H1 (cell line): ENCODE measurements at regions not wholly inside any gene's neighbourhood (a gene's known extent, or its start where the extent isn't known, plus 50 kb on each side); places are given as distances from the start of the nearest gene placed in this dataset.

Source experiments
- CTCF ChIA-PET: fragments of 300-600 bp; sonication (Branson Sonifier 250); formaldehyde crosslinking; loops from one replicate; lab custom pipeline; 2021; ENCODE audit not compliant: partially characterized antibody; lab: Charles Lee
- POLR2A ChIA-PET: fragments of 300-600 bp; sonication (Branson Sonifier 250); formaldehyde crosslinking; loops from one replicate; lab custom pipeline; 2021; ENCODE audit warnings: inconsistent platforms; ENCODE audit not compliant: partially characterized antibody; lab: Charles Lee
- DNase-seq, 2 experiments: peaks; one replicate each; pipeline versions ENCODE4 v3.0.0 to v3.0.0-alpha.2; 2010 to 2022; ENCODE audit warnings: low spot score in 2 of 2, low read depth in 1 of 2, mixed read lengths in 1 of 2
- FAIRE-seq: peaks from 2 replicates; lab custom pipeline; 2011; peaks lifted over from hg19 to GRCh38; lab: Jason Lieb, UNC
- H2AFZ ChIP-seq: 2 replicates; pipeline ENCODE4 v1.8.1; 2012; ENCODE audit warnings: low read length, inconsistent platforms
- H2AK5ac ChIP-seq: 2 replicates; pipeline ENCODE4 v1.6.1; 2013; ENCODE audit warnings: low read depth, low read length
- H2BK120ac ChIP-seq: replicated peaks from 2 replicates; pipeline ENCODE3; 2013; ENCODE audit warnings: low read depth, low read length, inconsistent platforms
- H2BK12ac ChIP-seq: 2 replicates; pipeline ENCODE4 v1.6.1; 2013; ENCODE audit warnings: low read depth, low read length
- H2BK15ac ChIP-seq: 2 replicates; pipeline ENCODE4 v1.6.1; 2013; ENCODE audit warnings: low read length
- H2BK20ac ChIP-seq: 2 replicates; pipeline ENCODE4 v1.6.1; 2013; ENCODE audit warnings: low read length
- H2BK5ac ChIP-seq: 2 replicates; pipeline ENCODE4 v1.6.1; 2013; ENCODE audit warnings: low read depth, low read length
- H3K14ac ChIP-seq: 2 replicates; pipeline ENCODE4 v1.6.1; 2013; ENCODE audit warnings: inconsistent platforms; ENCODE audit not compliant: insufficient read length
- H3K18ac ChIP-seq: 2 replicates; pipeline ENCODE4 v1.6.1; 2013; ENCODE audit warnings: low read length; ENCODE audit errors: extremely low read depth
- H3K23ac ChIP-seq: 2 replicates; pipeline ENCODE4 v1.6.1; 2013; ENCODE audit warnings: inconsistent platforms; ENCODE audit not compliant: insufficient read length
- H3K23me2 ChIP-seq: 2 replicates; pipeline ENCODE4 v1.6.1; 2013; ENCODE audit warnings: low read depth, low read length
- H3K27ac ChIP-seq: 2 replicates; pipeline ENCODE4 v1.6.1; 2011; ENCODE audit warnings: low read depth, low read length, inconsistent platforms
- H3K27me3 ChIP-seq, 4 experiments: replicated peaks in 1 of 4; 1 replicate in 1 of 4; 2 replicates in 3 of 4; pipeline versions ENCODE4 v1.6.1 to v1.8.1; 2011 to 2013; ENCODE audit warnings: low read length in 3 of 4, mild to moderate bottlenecking in 3 of 4, inconsistent platforms in 2 of 4, mixed read lengths in 2 of 4, moderate library complexity in 1 of 4; ENCODE audit not compliant: control insufficient read depth in 3 of 4, insufficient read depth in 3 of 4; ENCODE audit errors: extremely low read depth in 1 of 4
- H3K36me3 ChIP-seq, 4 experiments: 2 replicates each; pipeline versions ENCODE4 v1.6.1 to v1.8.1; 2011 to 2013; ENCODE audit warnings: mild to moderate bottlenecking in 4 of 4, low read length in 3 of 4, moderate library complexity in 2 of 4, control low read depth in 1 of 4, inconsistent platforms in 1 of 4; ENCODE audit not compliant: insufficient read depth in 4 of 4, control insufficient read depth in 2 of 4
- H3K4ac ChIP-seq: replicated peaks from 2 replicates; pipeline ENCODE3; 2013; ENCODE audit warnings: low read length, low read depth, mixed read lengths, inconsistent platforms; ENCODE audit not compliant: insufficient read length
- H3K4me1 ChIP-seq, 4 experiments: replicated peaks in 1 of 4; 1 replicate in 1 of 4; 2 replicates in 3 of 4; pipeline versions ENCODE4 v1.6.1 to v1.8.1; 2011 to 2013; ENCODE audit warnings: low read length in 3 of 4, inconsistent platforms in 2 of 4, mixed read lengths in 1 of 4; ENCODE audit not compliant: insufficient read depth in 4 of 4, control insufficient read depth in 3 of 4
- H3K4me2 ChIP-seq, 2 experiments: 2 replicates each; pipeline versions ENCODE4 v1.6.1 to v1.8.1; 2011 to 2013; ENCODE audit warnings: low read depth in 2 of 2, low read length in 2 of 2, control low read depth in 1 of 2, inconsistent platforms in 1 of 2, mild to moderate bottlenecking in 1 of 2; ENCODE audit not compliant: insufficient read depth in 1 of 2
- H3K4me3 ChIP-seq, 4 experiments: fragments of 200-600, 300-600 bp in 1 of 4; sonication (generic), shearing (Covaris generic), sonication (Bioruptor Twin) in 1 of 4; 2 replicates each; pipeline versions ENCODE4 v1.5.1 to v1.8.1; 2011 to 2016; ENCODE audit warnings: low read length in 4 of 4, low read depth in 3 of 4, control low read depth in 2 of 4, inconsistent platforms in 2 of 4, mild to moderate bottlenecking in 2 of 4, mixed read lengths in 1 of 4, moderate library complexity in 1 of 4; ENCODE audit not compliant: insufficient read depth in 2 of 4; ENCODE audit errors: extremely low read depth in 1 of 4
- H3K56ac ChIP-seq: replicated peaks from 2 replicates; pipeline ENCODE3; 2013; ENCODE audit warnings: low read depth, mild to moderate bottlenecking, mixed read lengths, low read length, inconsistent platforms; ENCODE audit not compliant: insufficient read length
- H3K79me1 ChIP-seq: 2 replicates; pipeline ENCODE4 v1.6.1; 2013; ENCODE audit warnings: low read depth, low read length, control low read depth
- H3K79me2 ChIP-seq, 2 experiments: 2 replicates each; pipeline versions ENCODE4 v1.6.1 to v1.8.1; 2012 to 2013; ENCODE audit warnings: low read length in 2 of 2, mild to moderate bottlenecking in 2 of 2, inconsistent platforms in 1 of 2; ENCODE audit not compliant: insufficient read depth in 2 of 2, control insufficient read depth in 1 of 2
- H3K9ac ChIP-seq, 4 experiments: replicated peaks in 1 of 4; 1 replicate in 1 of 4; 2 replicates in 3 of 4; pipeline versions ENCODE4 v1.6.1 to v1.8.1; 2011 to 2013; ENCODE audit warnings: low read depth in 3 of 4, low read length in 3 of 4, control low read depth in 2 of 4, mild to moderate bottlenecking in 2 of 4, moderate library complexity in 2 of 4, inconsistent platforms in 1 of 4; ENCODE audit errors: extremely low read depth in 1 of 4
- H3K9me3 ChIP-seq, 2 experiments: 2 replicates each; pipeline versions ENCODE4 v1.6.1 to v1.8.1; 2012 to 2013; ENCODE audit warnings: mild to moderate bottlenecking in 2 of 2, moderate library complexity in 2 of 2, control low read depth in 1 of 2, inconsistent platforms in 1 of 2, low read depth in 1 of 2, low read length in 1 of 2, mixed read lengths in 1 of 2; ENCODE audit not compliant: insufficient read depth in 2 of 2
- H4K20me1 ChIP-seq, 2 experiments: replicated peaks in 1 of 2; 2 replicates each; pipeline versions ENCODE3 to v1.8.1; 2011 to 2013; ENCODE audit warnings: inconsistent platforms in 2 of 2, low read length in 2 of 2, mild to moderate bottlenecking in 1 of 2; ENCODE audit not compliant: insufficient read depth in 2 of 2, control insufficient read depth in 1 of 2
- H4K5ac ChIP-seq: 2 replicates; pipeline ENCODE4 v1.6.1; 2013; ENCODE audit warnings: low read length, low read depth, mixed read lengths, inconsistent platforms; ENCODE audit not compliant: insufficient read length
- H4K8ac ChIP-seq: 2 replicates; pipeline ENCODE4 v1.8.0; 2013; ENCODE audit warnings: mild to moderate bottlenecking, moderate library complexity, low read length, inconsistent platforms; ENCODE audit not compliant: insufficient read depth; ENCODE audit errors: extremely low read depth
- H4K91ac ChIP-seq: replicated peaks from 2 replicates; pipeline ENCODE3; 2013; ENCODE audit warnings: low read length, mixed read lengths, inconsistent platforms; ENCODE audit not compliant: insufficient read length
- CBX5 ChIP-seq: fragments of 300-800, 300-1000 bp; sonication (generic); IDR thresholded peaks from 2 replicates; pipeline ENCODE4 v1.7.1; 2016; ENCODE audit warnings: antibody characterized with exemption, low read length, low read depth
- CEBPB ChIP-seq: IDR thresholded peaks from 2 replicates; pipeline ENCODE4 v1.6.1; 2012; ENCODE audit warnings: low read depth, low read length
- HDAC2 ChIP-seq, 2 experiments: fragments of 300-600 bp in 1 of 2; sonication (generic) in 1 of 2; IDR thresholded peaks; 2 replicates each; pipeline ENCODE4 v1.6.1; 2011 to 2012; ENCODE audit warnings: low read depth in 2 of 2, low read length in 2 of 2, mild to moderate bottlenecking in 2 of 2, moderate library complexity in 2 of 2, borderline replicate concordance in 1 of 2, inconsistent platforms in 1 of 2
- TAF7 ChIP-seq: optimal IDR thresholded peaks from 2 replicates; pipeline ENCODE3; 2011; ENCODE audit warnings: low read depth, mild to moderate bottlenecking, inconsistent platforms, low read length, moderate library complexity, borderline replicate concordance

DNA sequence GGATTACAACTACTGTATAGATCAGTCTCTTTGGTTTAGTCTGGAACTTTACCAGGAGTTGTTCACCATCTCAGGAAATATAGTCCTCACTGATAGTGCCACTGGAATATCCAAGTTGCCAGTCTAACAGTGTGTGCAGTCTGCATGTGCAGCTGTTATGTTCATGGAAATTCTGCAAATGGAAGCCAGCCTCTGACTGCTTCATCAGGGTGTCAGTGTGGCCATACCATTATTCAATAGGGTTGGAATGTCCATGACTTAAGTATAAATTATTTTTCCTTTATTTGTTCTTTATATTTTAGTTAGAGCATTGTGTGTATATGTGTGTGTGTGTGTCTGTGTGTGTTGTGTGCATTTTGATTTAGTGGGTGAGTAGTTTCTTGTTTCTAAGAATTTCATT is 51.8 kb downstream of the C11orf96 start:
- no peak overlapping the region for H3K4me2 ChIP-seq
- no peak overlapping the region for H3K23ac ChIP-seq
- CTCF ChIA-PET: interaction anchor here (0.6 to 1.4 kb wide), 2 partner anchors 37 to 49 kb away, joined by 3 to 4 read pairs; no protein-coding TSS in a partner anchor
- no peaks in the 10 kb centered on the region for H3K27me3 ChIP-seq
- no peak overlapping the region for H2BK5ac ChIP-seq
- H4K8ac ChIP-seq: no peak overlapping the region
- H2BK15ac ChIP-seq: no peak overlapping the region
- H2BK20ac ChIP-seq: no peak overlapping the region
- no peaks in the 10 kb centered on the region for H3K79me2 ChIP-seq
- H3K23me2 ChIP-seq: no peaks in the 10 kb centered on the region
- TF ChIP-seq CEBPB (no peak), TAF7 (no peak), CBX5 (no peak), HDAC2 (IDR thresholded peaks at IDR 0.05; ENCODE audit: borderline replicate concordance in 1 of 2, low read depth in 2 of 2, low read length in 2 of 2) (no peak)
- no peaks in the 10 kb centered on the region for H3K9me3 ChIP-seq
- no peak overlapping the region for H3K9ac ChIP-seq
- H3K36me3 ChIP-seq: no peaks in the 10 kb centered on the region
- POLR2A ChIA-PET: interaction anchor here (2.0 kb wide), 1 partner anchor 52 kb away, joined by 5 read pairs; the partner anchor contains the start of gene C11orf96
- H3K4me1 ChIP-seq: peaks cover 0 to 7% (median 5%) of the 10 kb centered on the region in 4 experiments; a peak in 4 of 7 replicates
- H4K91ac ChIP-seq: no peak overlapping the region
- H4K20me1 ChIP-seq: no peaks in the 10 kb centered on the region
- no peak overlapping the region for H2AFZ ChIP-seq
- no peak overlapping the region for H3K4me3 ChIP-seq
- no peak overlapping the region for H2BK12ac ChIP-seq
- no peak overlapping the region for H2AK5ac ChIP-seq
- no peak overlapping the region for H3K56ac ChIP-seq
- FAIRE-seq: no peak
- H3K14ac ChIP-seq: no peak overlapping the region
- H3K18ac ChIP-seq: no peak overlapping the region
- no peak for DNase-seq
- no peak overlapping the region for H4K5ac ChIP-seq
- no peak overlapping the region for H3K27ac ChIP-seq
- no peaks in the 10 kb centered on the region for H3K79me1 ChIP-seq
- no peak overlapping the region for H3K4ac ChIP-seq
- no peak overlapping the region for H2BK120ac ChIP-seq
